ENCODE measurements at regions not wholly inside any gene's neighbourhood (a gene's known extent, or its start where the extent isn't known, plus 50 kb on each side); places are given as distances from the start of the nearest gene placed in this dataset.
"Not testable (repeated sequence)": the region's sequence is repeated elsewhere in the genome, so short reads cannot be mapped to it uniquely, and the experiment has no call there.

- no peak for DNase-seq
Observed at GRCh38 chr4:45346816-45347435, 620.6 kb upstream of the GNPDA2 start.

GRCh38 chr4:45345558-45345957 is 619.2 kb upstream of the GNPDA2 start:
- no peak for DNase-seq

GRCh38 chr4:45331802-45332201 is 605.4 kb upstream of the GNPDA2 start:
- DNase-seq = no peak

- DNase-seq = no peak
Observed at GRCh38 chr4:45327544-45327943, 601.2 kb upstream of the GNPDA2 start.

GRCh38 chr4:45324455-45325417 is 598.4 kb upstream of the GNPDA2 start:
- no peak for DNase-seq

- DNase-seq = no peak
Observed at GRCh38 chr4:45323453-45324058, 597.2 kb upstream of the GNPDA2 start.

GRCh38 chr4:45317739-45318138 is 591.4 kb upstream of the GNPDA2 start:
- DNase-seq = no peak

- DNase-seq = no peak
Observed at GRCh38 chr4:45317276-45317675, 590.9 kb upstream of the GNPDA2 start.

GRCh38 chr4:45316257-45316656 is 589.9 kb upstream of the GNPDA2 start:
- DNase-seq = no peak

GRCh38 chr4:45302828-45303227 is 576.5 kb upstream of the GNPDA2 start:
- DNase-seq = no peak

GRCh38 chr4:45294464-45294863 is 568.1 kb upstream of the GNPDA2 start:
- no peak for DNase-seq

- DNase-seq = no peak
Observed at GRCh38 chr4:45293335-45293734, 567.0 kb upstream of the GNPDA2 start.

GRCh38 chr4:45292844-45293243 is 566.5 kb upstream of the GNPDA2 start:
- DNase-seq = no peak

GRCh38 chr4:45284400-45285085 is 558.2 kb upstream of the GNPDA2 start:
- DNase-seq = no peak

GRCh38 chr4:45283352-45283751 is 557.0 kb upstream of the GNPDA2 start:
- DNase-seq = no peak

GRCh38 chr4:45280121-45280520 is 553.8 kb upstream of the GNPDA2 start:
- DNase-seq = no peak

GRCh38 chr4:45275862-45276261 is 549.5 kb upstream of the GNPDA2 start:
- no peak for DNase-seq

- not testable (repeated sequence) for DNase-seq
Observed at GRCh38 chr4:45248106-45248505, 521.8 kb upstream of the GNPDA2 start.

GRCh38 chr4:45241976-45242375 is 515.6 kb upstream of the GNPDA2 start:
- no peak for DNase-seq

GRCh38 chr4:45229206-45229605 is 502.9 kb upstream of the GNPDA2 start:
- no peak for DNase-seq

GRCh38 chr4:45215976-45216542 is 489.7 kb upstream of the GNPDA2 start:
- no peak for DNase-seq

GRCh38 chr4:45208476-45208875 is 482.1 kb upstream of the GNPDA2 start:
- not testable (repeated sequence) for DNase-seq

GRCh38 chr4:45207864-45208331 is 481.5 kb upstream of the GNPDA2 start:
- not testable (repeated sequence) for DNase-seq
